HEK293T (cell line): ENCODE measurements at regions not wholly inside any gene's neighbourhood (a gene's known extent, or its start where the extent isn't known, plus 50 kb on each side); places are given as distances from the start of the nearest gene placed in this dataset.

Experiments
- ARNT ChIP-seq: fragments of 450-650 bp; IDR thresholded peaks from 2 replicates; pipeline ENCODE4 v1.6.1; 2017; ENCODE audit warnings: mild to moderate bottlenecking
- CTBP1 ChIP-seq: fragments of 450-650 bp; IDR thresholded peaks from 2 replicates; pipeline ENCODE4 v1.6.1; 2016; ENCODE audit warnings: borderline replicate concordance
- FOXA1 ChIP-seq: fragments of 450-650 bp; IDR thresholded peaks from 2 replicates; pipeline ENCODE4 v1.6.1; 2016; ENCODE audit warnings: mild to moderate bottlenecking
- FOXM1 ChIP-seq: fragments of 450-650 bp; IDR thresholded peaks from 2 replicates; pipeline ENCODE4 v1.6.1; 2017; ENCODE audit warnings: mild to moderate bottlenecking, borderline replicate concordance
- SP1 ChIP-seq: fragments of 450-650 bp; IDR thresholded peaks from 2 replicates; pipeline ENCODE4 v1.6.1; 2017
- SUZ12 ChIP-seq: fragments of 450-650 bp; IDR thresholded peaks from 2 replicates; pipeline ENCODE4 v1.6.1; 2016; ENCODE audit warnings: mild to moderate bottlenecking

- TF ChIP-seq ARNT (no peak), FOXA1 (no peak), SUZ12 (no peak), FOXM1 (no peak), CTBP1 (no peak), SP1 (no peak)
Measured at GRCh38 chr4:171281359-171281758, 531.8 kb upstream of the GALNTL6 start.
